DND-41 (cell line): ENCODE measurements at regions not wholly inside any gene's neighbourhood (a gene's known extent, or its start where the extent isn't known, plus 50 kb on each side); places are given as distances from the start of the nearest gene placed in this dataset.

Experiments
- ATAC-seq: fragments of 200-7000 bp; cut with Tn5 transposase; 3 replicates; pipeline ENCODE4 v1.9.1; 2021; ENCODE audit warnings: low read depth; ENCODE audit not compliant: insufficient read depth
- DNase-seq: peaks from one replicate; pipeline ENCODE4 v3.0.0-alpha.2; 2020
- H2AFZ ChIP-seq: 2 replicates; pipeline ENCODE4 v1.6.0; 2012; ENCODE audit warnings: low read depth, low read length
- H3K27ac ChIP-seq: 2 replicates; pipeline ENCODE4 v1.5.1; 2012; ENCODE audit warnings: low read length, inconsistent platforms
- H3K27me3 ChIP-seq: fragments of 200-600 bp; sonication (generic); 2 replicates; pipeline ENCODE4 v1.6.0; 2012; ENCODE audit warnings: low read length, mild to moderate bottlenecking, inconsistent platforms; ENCODE audit not compliant: insufficient read depth, poor library complexity
- H3K36me3 ChIP-seq: 2 replicates; pipeline ENCODE4 v1.5.1; 2012; ENCODE audit warnings: low read length, inconsistent platforms; ENCODE audit not compliant: insufficient read depth
- H3K4me1 ChIP-seq: 2 replicates; pipeline ENCODE4 v1.5.1; 2012; ENCODE audit warnings: mild to moderate bottlenecking, low read length; ENCODE audit not compliant: insufficient read depth
- H3K4me2 ChIP-seq: 2 replicates; pipeline ENCODE4 v1.6.0; 2012; ENCODE audit warnings: mild to moderate bottlenecking, moderate library complexity, low read length, inconsistent platforms; ENCODE audit not compliant: insufficient read depth
- H3K4me3 ChIP-seq, 2 experiments: fragments of 200-600 bp in 1 of 2; shearing (Covaris generic) in 1 of 2; 2 replicates each; pipeline ENCODE4 v1.5.1; 2012 to 2016; ENCODE audit warnings: inconsistent platforms in 2 of 2, low read length in 2 of 2, mild to moderate bottlenecking in 2 of 2, low read depth in 1 of 2, moderate library complexity in 1 of 2
- H3K79me2 ChIP-seq: 2 replicates; pipeline ENCODE4 v1.6.0; 2012; ENCODE audit warnings: low read length, inconsistent platforms; ENCODE audit not compliant: insufficient read depth
- H3K9ac ChIP-seq: 2 replicates; pipeline ENCODE4 v1.6.0; 2012; ENCODE audit warnings: low read depth, mild to moderate bottlenecking, inconsistent platforms, low read length, moderate library complexity
- H3K9me3 ChIP-seq: 2 replicates; pipeline ENCODE4 v1.5.1; 2012; ENCODE audit warnings: low read length, moderate library complexity, mild to moderate bottlenecking, inconsistent platforms; ENCODE audit not compliant: insufficient read depth, severe bottlenecking
- H4K20me1 ChIP-seq: 2 replicates; pipeline ENCODE4 v1.6.0; 2012; ENCODE audit warnings: low read length; ENCODE audit not compliant: insufficient read depth
- EZH2 ChIP-seq: IDR thresholded peaks from 3 replicates; pipeline ENCODE4 v1.6.1; 2012; ENCODE audit warnings: borderline replicate concordance, low read depth, mild to moderate bottlenecking, moderate library complexity, low read length, inconsistent platforms; ENCODE audit not compliant: severe bottlenecking
- TF ChIP-seq, protein P1 (sequence below): IDR thresholded peaks from 2 replicates; pipeline ENCODE4 v1.5.1; 2012; ENCODE audit warnings: borderline replicate concordance, low read length, moderate library complexity, mild to moderate bottlenecking; ENCODE audit not compliant: poor library complexity, severe bottlenecking; ENCODE audit errors: extremely low read depth

- no peak overlapping the region for H3K4me2 ChIP-seq
- H3K27me3 ChIP-seq, result no peaks in the 10 kb centered on the region
- peaks cover 10% of the 10 kb centered on the region; the same call in 1 of the 2 replicates for H3K4me1 ChIP-seq
- H3K9me3 ChIP-seq, result no peaks in the 10 kb centered on the region
- no peak for DNase-seq
- no peak overlapping the region for H2AFZ ChIP-seq
- H3K9ac ChIP-seq, result no peak overlapping the region
- H3K36me3 ChIP-seq, result no peaks in the 10 kb centered on the region
- H3K4me3 ChIP-seq, result no peak overlapping the region
- H3K27ac ChIP-seq, result no peak overlapping the region
- TF ChIP-seq, protein P1, sequence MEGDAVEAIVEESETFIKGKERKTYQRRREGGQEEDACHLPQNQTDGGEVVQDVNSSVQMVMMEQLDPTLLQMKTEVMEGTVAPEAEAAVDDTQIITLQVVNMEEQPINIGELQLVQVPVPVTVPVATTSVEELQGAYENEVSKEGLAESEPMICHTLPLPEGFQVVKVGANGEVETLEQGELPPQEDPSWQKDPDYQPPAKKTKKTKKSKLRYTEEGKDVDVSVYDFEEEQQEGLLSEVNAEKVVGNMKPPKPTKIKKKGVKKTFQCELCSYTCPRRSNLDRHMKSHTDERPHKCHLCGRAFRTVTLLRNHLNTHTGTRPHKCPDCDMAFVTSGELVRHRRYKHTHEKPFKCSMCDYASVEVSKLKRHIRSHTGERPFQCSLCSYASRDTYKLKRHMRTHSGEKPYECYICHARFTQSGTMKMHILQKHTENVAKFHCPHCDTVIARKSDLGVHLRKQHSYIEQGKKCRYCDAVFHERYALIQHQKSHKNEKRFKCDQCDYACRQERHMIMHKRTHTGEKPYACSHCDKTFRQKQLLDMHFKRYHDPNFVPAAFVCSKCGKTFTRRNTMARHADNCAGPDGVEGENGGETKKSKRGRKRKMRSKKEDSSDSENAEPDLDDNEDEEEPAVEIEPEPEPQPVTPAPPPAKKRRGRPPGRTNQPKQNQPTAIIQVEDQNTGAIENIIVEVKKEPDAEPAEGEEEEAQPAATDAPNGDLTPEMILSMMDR, result no peak
- TF ChIP-seq EZH2, result no peak
- no peaks in the 10 kb centered on the region for H4K20me1 ChIP-seq
- no peaks in the 10 kb centered on the region for H3K79me2 ChIP-seq
- ATAC-seq, result no peak
Measured at GRCh38 chr12:75935539-75936242, 95.9 kb downstream of the PHLDA1 start.

DNA sequence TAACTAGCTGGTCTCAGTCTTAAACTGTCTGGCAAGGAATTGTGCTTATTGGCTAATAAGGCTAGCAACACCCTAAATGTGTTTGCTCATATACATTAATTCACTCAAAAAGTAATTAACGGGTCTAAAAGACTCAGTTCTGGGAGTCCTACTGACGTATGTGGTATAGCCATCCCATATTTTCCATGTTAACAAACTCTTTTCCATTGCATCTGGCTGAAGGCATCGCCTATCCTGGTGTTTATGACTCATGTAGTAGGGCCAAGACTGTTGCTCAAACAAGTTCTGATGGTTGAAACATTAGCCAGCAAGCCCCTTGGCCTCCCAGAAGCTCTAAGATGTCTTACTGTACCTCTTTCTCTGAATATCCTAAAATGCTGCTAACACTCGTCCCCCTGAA, 98.5 kb downstream of the PHLDA1 start:
- no peak for DNase-seq
- H3K79me2 ChIP-seq, result no peaks in the 10 kb centered on the region
- no peak overlapping the region for H3K9ac ChIP-seq
- H3K27me3 ChIP-seq, result no peaks in the 10 kb centered on the region
- H3K9me3 ChIP-seq, result no peaks in the 10 kb centered on the region
- no peak overlapping the region for H2AFZ ChIP-seq
- no peak overlapping the region for H3K4me3 ChIP-seq
- ATAC-seq, result no peak
- TF ChIP-seq, protein P1, result no peak
- no peak for TF ChIP-seq EZH2
- H3K27ac ChIP-seq, result no peak overlapping the region
- H4K20me1 ChIP-seq, result no peaks in the 10 kb centered on the region
- H3K36me3 ChIP-seq, result no peaks in the 10 kb centered on the region
- H3K4me2 ChIP-seq, result no peak overlapping the region
- peaks cover 10% of the 10 kb centered on the region; the same call in 1 of the 2 replicates for H3K4me1 ChIP-seq

DNA sequence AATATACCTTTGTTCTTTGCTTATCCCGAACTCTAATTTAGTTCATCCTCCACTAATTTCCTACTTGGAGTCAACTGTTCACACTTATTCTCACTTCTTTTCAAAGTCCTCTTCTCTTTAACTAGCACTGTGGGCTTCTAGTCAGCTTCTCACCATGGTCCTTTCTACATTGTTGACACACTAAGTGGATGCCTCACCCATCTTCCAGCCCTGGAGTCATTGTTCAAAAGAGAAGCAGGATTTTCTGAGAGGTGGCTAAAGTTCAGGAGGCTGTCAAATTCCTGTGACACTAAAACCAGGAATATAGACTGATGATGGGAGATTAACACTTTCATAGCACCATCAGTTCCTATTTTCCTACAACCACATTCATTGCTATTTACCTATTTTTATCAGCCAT, 99.3 kb downstream of the PHLDA1 start:
- Histone ChIP-seq H3K4me1 (peaks cover 10% of the 10 kb centered on the region; the same call in 1 of the 2 replicates), H3K79me2 (no peaks in the 10 kb centered on the region), H3K4me3 (no peak overlapping the region), H2AFZ (no peak overlapping the region), H3K27me3 (no peaks in the 10 kb centered on the region), H3K36me3 (no peaks in the 10 kb centered on the region), H3K27ac (no peak overlapping the region), H3K9ac (no peak overlapping the region), H3K9me3 (no peaks in the 10 kb centered on the region), H4K20me1 (no peaks in the 10 kb centered on the region), H3K4me2 (no peak overlapping the region)
- DNase-seq (no peak), ATAC-seq (no peak)
- TF ChIP-seq, protein P1, result no peak
- TF ChIP-seq EZH2, result no peak
